ENCODE measurements at regions not wholly inside any gene's neighbourhood (a gene's known extent, or its start where the extent isn't known, plus 50 kb on each side); places are given as distances from the start of the nearest gene placed in this dataset.
"Not testable (repeated sequence)": the region's sequence is repeated elsewhere in the genome, so short reads cannot be mapped to it uniquely, and the experiment has no call there.

- no peak for FAIRE-seq
Measured at GRCh38 chr10:111646021-111646420, 537.5 kb downstream of the GPAM start.

- no peak for FAIRE-seq
Measured at GRCh38 chr10:111648046-111648445, 535.5 kb downstream of the GPAM start.

GRCh38 chr10:111649080-111649479 is 534.5 kb downstream of the GPAM start:
- FAIRE-seq: not testable (repeated sequence)

- no peak for FAIRE-seq
Measured at GRCh38 chr10:111650088-111650487, 533.5 kb downstream of the GPAM start.

- no peak for FAIRE-seq
Measured at GRCh38 chr10:111656066-111656465, 527.5 kb downstream of the GPAM start.

GRCh38 chr10:111677759-111678158 is 505.8 kb downstream of the GPAM start:
- FAIRE-seq: no peak

GRCh38 chr10:111686796-111687195 is 496.8 kb downstream of the GPAM start:
- no peak for FAIRE-seq

- FAIRE-seq: no peak
Measured at GRCh38 chr10:111698711-111699110, 484.9 kb downstream of the GPAM start.

- FAIRE-seq: no peak
Measured at GRCh38 chr10:111703986-111704385, 479.6 kb downstream of the GPAM start.

GRCh38 chr10:111705021-111705420 is 478.5 kb downstream of the GPAM start:
- FAIRE-seq: peak; percentile 35

GRCh38 chr10:111706331-111706730 is 477.2 kb downstream of the GPAM start:
- FAIRE-seq: no peak

- FAIRE-seq: no peak
Measured at GRCh38 chr10:111707076-111707475, 476.5 kb downstream of the GPAM start.

GRCh38 chr10:111709603-111710002 is 474.0 kb downstream of the GPAM start:
- no peak for FAIRE-seq

GRCh38 chr10:111716032-111716431 is 467.5 kb downstream of the GPAM start:
- no peak for FAIRE-seq

GRCh38 chr10:111724121-111724520 is 459.4 kb downstream of the GPAM start:
- no peak for FAIRE-seq

- FAIRE-seq: no peak
Measured at GRCh38 chr10:111725050-111725449, 458.5 kb downstream of the GPAM start.

GRCh38 chr10:111732166-111732785 is 451.3 kb downstream of the GPAM start:
- no peak for FAIRE-seq

- FAIRE-seq: no peak
Measured at GRCh38 chr10:111739125-111739873, 444.3 kb downstream of the GPAM start.

- FAIRE-seq: no peak
Measured at GRCh38 chr10:111739874-111740139, 443.8 kb downstream of the GPAM start.

- FAIRE-seq: no peak
Measured at GRCh38 chr10:111745982-111746381, 437.6 kb downstream of the GPAM start.

- FAIRE-seq: no peak
Measured at GRCh38 chr10:111747751-111748150, 435.8 kb downstream of the GPAM start.

GRCh38 chr10:111748184-111748583 is 435.4 kb downstream of the GPAM start:
- FAIRE-seq: peak; percentile 45

- no peak for FAIRE-seq
Measured at GRCh38 chr10:111750165-111750849, 433.3 kb downstream of the GPAM start.

All from endometrium (tissue), 2 donors.